HEK293 (cell line): ENCODE measurements at regions not wholly inside any gene's neighbourhood (a gene's known extent, or its start where the extent isn't known, plus 50 kb on each side); places are given as distances from the start of the nearest gene placed in this dataset.

Source experiments
- ZNF146 ChIP-seq: fragments of 450-650 bp; formaldehyde crosslinking; IDR thresholded peaks from 2 replicates; pipeline ENCODE4 v1.5.1; 2016; ENCODE audit warnings: missing biosample characterization, missing genetic modification characterization
- ZNF157 ChIP-seq: fragments of 450-650 bp; formaldehyde crosslinking; IDR thresholded peaks from 2 replicates; pipeline ENCODE4 v1.5.1; 2016; ENCODE audit warnings: missing biosample characterization, missing genetic modification characterization
- ZNF549 ChIP-seq: fragments of 450-650 bp; IDR thresholded peaks from 2 replicates; pipeline ENCODE4 v1.5.1; 2018; ENCODE audit warnings: missing biosample characterization, missing genetic modification characterization, mild to moderate bottlenecking, inconsistent platforms, moderate library complexity
- ZNF843 ChIP-seq: fragments of 450-650 bp; formaldehyde crosslinking; IDR thresholded peaks from 2 replicates; pipeline ENCODE4 v1.5.1; 2016; ENCODE audit warnings: missing biosample characterization, missing genetic modification characterization
- TF ChIP-seq, protein P1 (sequence below): fragments of 450-650 bp; formaldehyde crosslinking; conservative IDR thresholded peaks from 2 replicates; pipeline ENCODE4 v1.5.1; 2016; ENCODE audit warnings: low read depth, missing biosample characterization, missing genetic modification characterization

DNA sequence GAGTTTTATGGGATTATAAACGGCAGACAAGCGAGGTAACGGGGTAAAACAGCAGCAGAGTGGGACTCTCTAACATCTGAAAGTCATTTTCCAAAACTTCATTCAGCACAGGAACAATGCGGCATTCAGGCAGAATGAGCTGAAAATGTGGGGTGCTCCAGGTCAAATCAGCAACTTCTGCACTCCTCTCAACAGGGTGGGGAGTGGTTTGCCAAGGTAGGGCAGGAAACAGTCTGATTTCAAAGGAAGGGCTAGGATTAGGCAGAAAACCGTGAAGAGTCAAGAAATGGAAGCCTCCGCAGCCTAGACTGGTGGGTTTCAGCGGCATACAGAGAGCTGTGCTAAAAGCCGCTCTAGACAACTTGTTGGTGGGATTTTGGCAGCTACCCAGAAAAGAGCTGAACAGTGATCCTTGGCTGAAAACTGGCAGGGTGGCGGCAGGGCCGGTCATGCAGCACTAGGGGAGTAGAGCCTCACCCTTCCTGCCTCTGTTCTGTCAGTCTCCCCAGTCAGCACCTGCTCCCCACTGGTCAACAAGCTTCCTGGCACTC, 154.2 kb upstream of the KLF12 start:
- TF ChIP-seq ZNF549 (tag by site-specific recombination): no peak
- TF ChIP-seq ZNF843 (tag by site-specific recombination): no peak
- TF ChIP-seq ZNF157: no peak
- TF ChIP-seq ZNF146: no peak
- TF ChIP-seq, protein P1, sequence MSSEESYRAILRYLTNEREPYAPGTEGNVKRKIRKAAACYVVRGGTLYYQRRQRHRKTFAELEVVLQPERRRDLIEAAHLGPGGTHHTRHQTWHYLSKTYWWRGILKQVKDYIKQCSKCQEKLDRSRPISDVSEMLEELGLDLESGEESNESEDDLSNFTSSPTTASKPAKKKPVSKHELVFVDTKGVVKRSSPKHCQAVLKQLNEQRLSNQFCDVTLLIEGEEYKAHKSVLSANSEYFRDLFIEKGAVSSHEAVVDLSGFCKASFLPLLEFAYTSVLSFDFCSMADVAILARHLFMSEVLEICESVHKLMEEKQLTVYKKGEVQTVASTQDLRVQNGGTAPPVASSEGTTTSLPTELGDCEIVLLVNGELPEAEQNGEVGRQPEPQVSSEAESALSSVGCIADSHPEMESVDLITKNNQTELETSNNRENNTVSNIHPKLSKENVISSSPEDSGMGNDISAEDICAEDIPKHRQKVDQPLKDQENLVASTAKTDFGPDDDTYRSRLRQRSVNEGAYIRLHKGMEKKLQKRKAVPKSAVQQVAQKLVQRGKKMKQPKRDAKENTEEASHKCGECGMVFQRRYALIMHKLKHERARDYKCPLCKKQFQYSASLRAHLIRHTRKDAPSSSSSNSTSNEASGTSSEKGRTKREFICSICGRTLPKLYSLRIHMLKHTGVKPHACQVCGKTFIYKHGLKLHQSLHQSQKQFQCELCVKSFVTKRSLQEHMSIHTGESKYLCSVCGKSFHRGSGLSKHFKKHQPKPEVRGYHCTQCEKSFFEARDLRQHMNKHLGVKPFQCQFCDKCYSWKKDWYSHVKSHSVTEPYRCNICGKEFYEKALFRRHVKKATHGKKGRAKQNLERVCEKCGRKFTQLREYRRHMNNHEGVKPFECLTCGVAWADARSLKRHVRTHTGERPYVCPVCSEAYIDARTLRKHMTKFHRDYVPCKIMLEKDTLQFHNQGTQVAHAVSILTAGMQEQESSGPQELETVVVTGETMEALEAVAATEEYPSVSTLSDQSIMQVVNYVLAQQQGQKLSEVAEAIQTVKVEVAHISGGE (tag by site-specific recombination): no peak
